ENCODE measurements at regions not wholly inside any gene's neighbourhood (a gene's known extent, or its start where the extent isn't known, plus 50 kb on each side); places are given as distances from the start of the nearest gene placed in this dataset.

- Histone ChIP-seq H3F3A (ENCODE audit: insufficient read depth) (no peaks in the 10 kb centered on the region), H3K79me2 (ENCODE audit: insufficient read depth, low read length) (no peaks in the 10 kb centered on the region), H2AFZ (ENCODE audit: low read depth, low read length, severe bottlenecking) (no peak overlapping the region), H3K9me2 (replicated peaks; ENCODE audit: insufficient read depth, low read length) (no peaks in the 10 kb centered on the region), H4K20me1 (ENCODE audit: low read depth, low read length) (no peaks in the 10 kb centered on the region), H3K4me2 (ENCODE audit: low read depth, low read length, poor library complexity, severe bottlenecking) (no peak overlapping the region), H3K27me3 (ENCODE audit: low read length) (no peaks in the 10 kb centered on the region), H3K27ac (ENCODE audit: low read depth, low read length) (no peak overlapping the region), H3K4me3 (ENCODE audit: insufficient read depth, low read length, poor library complexity, severe bottlenecking) (no peak overlapping the region), H3K9me3 (ENCODE audit: insufficient read depth, low read length) (no peaks in the 10 kb centered on the region), H3K36me3 (ENCODE audit: low read length) (no peaks in the 10 kb centered on the region), H3K9ac (ENCODE audit: low read length) (no peak overlapping the region)
- no peak for TF ChIP-seq EZH2phosphoT487 (conservative IDR thresholded peaks at IDR 0.05; ENCODE audit: low read length)
- no peak for TF ChIP-seq CTCF (IDR thresholded peaks at IDR 0.05; ENCODE audit: insufficient read depth, low read length, poor library complexity, severe bottlenecking)
Observed at GRCh38 chr2:236415684-236416444, 151.7 kb upstream of the ASB18 start.

- Histone ChIP-seq H3K9ac (ENCODE audit: low read length) (no peak overlapping the region), H3K27me3 (ENCODE audit: low read length) (no peaks in the 10 kb centered on the region), H3K36me3 (ENCODE audit: low read length) (no peaks in the 10 kb centered on the region), H2AFZ (ENCODE audit: low read depth, low read length, severe bottlenecking) (no peak overlapping the region), H3K9me2 (replicated peaks; ENCODE audit: insufficient read depth, low read length) (no peaks in the 10 kb centered on the region), H3K4me3 (ENCODE audit: insufficient read depth, low read length, poor library complexity, severe bottlenecking) (no peak overlapping the region), H3K4me2 (ENCODE audit: low read depth, low read length, poor library complexity, severe bottlenecking) (no peak overlapping the region), H4K20me1 (ENCODE audit: low read depth, low read length) (no peaks in the 10 kb centered on the region), H3K79me2 (ENCODE audit: insufficient read depth, low read length) (no peaks in the 10 kb centered on the region), H3K9me3 (ENCODE audit: insufficient read depth, low read length) (no peaks in the 10 kb centered on the region), H3F3A (ENCODE audit: insufficient read depth) (no peaks in the 10 kb centered on the region), H3K27ac (ENCODE audit: low read depth, low read length) (no peak overlapping the region)
- TF ChIP-seq EZH2phosphoT487 (conservative IDR thresholded peaks at IDR 0.05; ENCODE audit: low read length) (no peak), CTCF (IDR thresholded peaks at IDR 0.05; ENCODE audit: insufficient read depth, low read length, poor library complexity, severe bottlenecking) (no peak)
Observed at GRCh38 chr2:236417150-236417549, 152.5 kb upstream of the ACKR3 start.

GRCh38 chr2:236430584-236430983, 139.0 kb upstream of the ACKR3 start:
- no peak overlapping the region for H3K4me2 ChIP-seq (ENCODE audit: low read depth, low read length, poor library complexity, severe bottlenecking)
- H3K9me2 ChIP-seq (replicated peaks; ENCODE audit: insufficient read depth, low read length), result no peaks in the 10 kb centered on the region
- TF ChIP-seq EZH2phosphoT487 (conservative IDR thresholded peaks at IDR 0.05; ENCODE audit: low read length) (no peak), CTCF (IDR thresholded peaks at IDR 0.05; ENCODE audit: insufficient read depth, low read length, poor library complexity, severe bottlenecking) (no peak)
- H4K20me1 ChIP-seq (ENCODE audit: low read depth, low read length), result no peaks in the 10 kb centered on the region
- no peaks in the 10 kb centered on the region for H3K79me2 ChIP-seq (ENCODE audit: insufficient read depth, low read length)
- no peaks in the 10 kb centered on the region for H3K9me3 ChIP-seq (ENCODE audit: insufficient read depth, low read length)
- no peaks in the 10 kb centered on the region for H3F3A ChIP-seq (ENCODE audit: insufficient read depth)
- no peak overlapping the region for H3K27ac ChIP-seq (ENCODE audit: low read depth, low read length)
- H3K27me3 ChIP-seq (ENCODE audit: low read length), result no peaks in the 10 kb centered on the region
- H3K36me3 ChIP-seq (ENCODE audit: low read length), result no peaks in the 10 kb centered on the region
- no peak overlapping the region for H3K9ac ChIP-seq (ENCODE audit: low read length)
- no peak overlapping the region for H3K4me3 ChIP-seq (ENCODE audit: insufficient read depth, low read length, poor library complexity, severe bottlenecking)
- H2AFZ ChIP-seq (ENCODE audit: low read depth, low read length, severe bottlenecking), result no peak overlapping the region
